ENCODE measurements at regions not wholly inside any gene's neighbourhood (a gene's known extent, or its start where the extent isn't known, plus 50 kb on each side); places are given as distances from the start of the nearest gene placed in this dataset.

- TF ChIP-seq RARB (CRISPR knock-in tag; IDR thresholded peaks at IDR 0.05) (no peak), ARNTL (CRISPR knock-in tag; IDR thresholded peaks at IDR 0.05; ENCODE audit: borderline replicate concordance, low read depth) (no peak), ZNF70 (CRISPR knock-in tag; IDR thresholded peaks at IDR 0.05) (no peak), ISL1 (CRISPR knock-in tag; IDR thresholded peaks at IDR 0.05) (no peak), BACH2 (CRISPR knock-in tag; IDR thresholded peaks at IDR 0.05; ENCODE audit: borderline replicate concordance) (no peak), CREB5 (CRISPR knock-in tag; IDR thresholded peaks at IDR 0.05; ENCODE audit: low read depth) (no peak), ZNF8 (CRISPR knock-in tag; IDR thresholded peaks at IDR 0.05) (no peak)
- TF ChIP-seq, protein P1, sequence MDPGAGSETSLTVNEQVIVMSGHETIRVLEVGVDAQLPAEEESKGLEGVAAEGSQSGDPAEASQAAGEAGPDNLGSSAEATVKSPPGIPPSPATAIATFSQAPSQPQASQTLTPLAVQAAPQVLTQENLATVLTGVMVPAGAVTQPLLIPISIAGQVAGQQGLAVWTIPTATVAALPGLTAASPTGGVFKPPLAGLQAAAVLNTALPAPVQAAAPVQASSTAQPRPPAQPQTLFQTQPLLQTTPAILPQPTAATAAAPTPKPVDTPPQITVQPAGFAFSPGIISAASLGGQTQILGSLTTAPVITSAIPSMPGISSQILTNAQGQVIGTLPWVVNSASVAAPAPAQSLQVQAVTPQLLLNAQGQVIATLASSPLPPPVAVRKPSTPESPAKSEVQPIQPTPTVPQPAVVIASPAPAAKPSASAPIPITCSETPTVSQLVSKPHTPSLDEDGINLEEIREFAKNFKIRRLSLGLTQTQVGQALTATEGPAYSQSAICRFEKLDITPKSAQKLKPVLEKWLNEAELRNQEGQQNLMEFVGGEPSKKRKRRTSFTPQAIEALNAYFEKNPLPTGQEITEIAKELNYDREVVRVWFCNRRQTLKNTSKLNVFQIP (CRISPR knock-in tag; IDR thresholded peaks at IDR 0.05; ENCODE audit: borderline replicate concordance, low read depth): no peak
- ATAC-seq: no peak
Measured at GRCh38 chr3:106249981-106250380, 381.2 kb upstream of the CBLB start.

- no peak for ATAC-seq
- TF ChIP-seq ARNTL (CRISPR knock-in tag; IDR thresholded peaks at IDR 0.05; ENCODE audit: borderline replicate concordance, low read depth): no peak
- no peak for TF ChIP-seq CSRNP3 (CRISPR knock-in tag; IDR thresholded peaks at IDR 0.05)
- TF ChIP-seq BACH2 (CRISPR knock-in tag; IDR thresholded peaks at IDR 0.05; ENCODE audit: borderline replicate concordance): no peak
- TF ChIP-seq ZNF70 (CRISPR knock-in tag; IDR thresholded peaks at IDR 0.05): no peak
- TF ChIP-seq CSDC2 (CRISPR knock-in tag; IDR thresholded peaks at IDR 0.05): no peak
- no peak for TF ChIP-seq TSHZ2 (CRISPR knock-in tag; IDR thresholded peaks at IDR 0.05)
- no peak for TF ChIP-seq ZNF565 (CRISPR knock-in tag; conservative IDR thresholded peaks at IDR 0.05; ENCODE audit: low read depth)
- TF ChIP-seq ZC3H10 (CRISPR knock-in tag; IDR thresholded peaks at IDR 0.05): no peak
- TF ChIP-seq PPARA (CRISPR knock-in tag; IDR thresholded peaks at IDR 0.05; ENCODE audit: borderline replicate concordance): no peak
- TF ChIP-seq ESRRG (CRISPR knock-in tag; IDR thresholded peaks at IDR 0.05): no peak
- no peak for TF ChIP-seq ZFP30 (CRISPR knock-in tag; IDR thresholded peaks at IDR 0.05)
- no peak for TF ChIP-seq TCF4 (CRISPR knock-in tag; IDR thresholded peaks at IDR 0.05; ENCODE audit: borderline replicate concordance)
Measured at GRCh38 chr3:106251160-106251892, 382.5 kb upstream of the CBLB start.

GRCh38 chr3:106255870-106256248 lies 387.0 kb upstream of the CBLB start:
- ATAC-seq: no peak
- TF ChIP-seq SNAI2 (CRISPR knock-in tag; IDR thresholded peaks at IDR 0.05) (no peak), PATZ1 (CRISPR knock-in tag; IDR thresholded peaks at IDR 0.05; ENCODE audit: borderline replicate concordance) (no peak), ZFP3 (CRISPR knock-in tag; IDR thresholded peaks at IDR 0.05) (no peak), TOX (CRISPR knock-in tag; IDR thresholded peaks at IDR 0.05; ENCODE audit: borderline replicate concordance) (no peak), BACH2 (CRISPR knock-in tag; IDR thresholded peaks at IDR 0.05; ENCODE audit: borderline replicate concordance) (no peak)

Data from SK-N-SH treated with all-trans-retinoic acid at 6 μM for 48 hours (cell line).